HG03354 (cell line): ENCODE measurements at regions not wholly inside any gene's neighbourhood (a gene's known extent, or its start where the extent isn't known, plus 50 kb on each side); places are given as distances from the start of the nearest gene placed in this dataset.

Source experiments
- ATAC-seq: cut with Tn5 transposase; IDR thresholded peaks from one replicate; pipeline ENCODE4 v1.9.1; 2021; ENCODE audit warnings: mild to moderate bottlenecking; ENCODE audit not compliant: unreplicated experiment, poor library complexity, severe bottlenecking

- no peak for ATAC-seq
These were observed 749.1 kb upstream of the GRIA3 start for GRCh38 chrX:122434942-122435341.

DNA sequence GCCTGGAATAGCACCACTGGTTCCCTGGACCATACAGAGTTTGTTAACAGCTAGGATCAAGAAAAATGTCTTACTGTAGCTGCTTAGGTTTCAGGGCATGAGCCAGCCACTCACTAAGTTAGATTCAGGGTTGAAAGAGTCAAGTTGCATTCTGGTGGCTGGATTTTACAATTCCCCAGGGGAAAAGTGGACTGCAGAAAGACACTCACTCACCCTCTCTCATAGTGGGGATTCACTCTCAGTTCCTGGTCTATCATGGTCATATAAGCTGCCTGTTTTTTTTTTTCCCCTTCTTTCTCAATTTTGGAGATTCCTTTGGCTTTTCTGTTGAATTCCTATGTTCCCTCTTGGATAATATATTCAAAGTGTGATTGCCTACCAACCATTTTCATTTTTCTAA, 744.2 kb upstream of the GRIA3 start:
- no peak for ATAC-seq

GRCh38 chrX:122440832-122441231, 743.2 kb upstream of the GRIA3 start:
- ATAC-seq, result no peak

DNA sequence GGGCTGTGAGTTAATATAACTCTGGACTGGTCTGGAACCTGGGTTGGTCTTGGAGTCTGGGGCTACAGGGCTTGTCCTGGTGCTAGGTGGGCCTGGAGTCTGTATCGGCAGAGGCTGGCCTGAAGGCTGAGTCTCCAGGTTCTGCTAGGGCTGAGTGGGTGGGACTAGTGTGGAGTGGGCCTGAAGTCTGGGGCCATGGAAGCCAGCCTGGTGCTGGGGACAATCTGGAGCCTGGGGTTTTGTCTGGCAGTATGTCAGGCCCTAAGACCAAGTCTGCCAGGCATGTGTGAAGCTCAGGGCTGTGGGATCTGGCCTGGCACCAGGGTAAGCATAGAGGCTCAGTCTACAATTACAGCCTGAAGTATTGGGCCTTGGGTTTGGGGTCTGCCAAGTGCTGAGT, 742.6 kb upstream of the GRIA3 start:
- ATAC-seq, result no peak

- no peak for ATAC-seq
These were observed 738.6 kb upstream of the GRIA3 start for GRCh38 chrX:122445466-122445865.

- ATAC-seq, result no peak
These were observed 719.7 kb upstream of the GRIA3 start for GRCh38 chrX:122464341-122464740.

GRCh38 chrX:122475306-122475705, 708.8 kb upstream of the GRIA3 start:
- ATAC-seq, result no peak

- no peak for ATAC-seq
These were observed 683.5 kb upstream of the GRIA3 start for GRCh38 chrX:122500556-122500955.

- ATAC-seq, result no peak
These were observed 682.4 kb upstream of the GRIA3 start for GRCh38 chrX:122501652-122502051.

DNA sequence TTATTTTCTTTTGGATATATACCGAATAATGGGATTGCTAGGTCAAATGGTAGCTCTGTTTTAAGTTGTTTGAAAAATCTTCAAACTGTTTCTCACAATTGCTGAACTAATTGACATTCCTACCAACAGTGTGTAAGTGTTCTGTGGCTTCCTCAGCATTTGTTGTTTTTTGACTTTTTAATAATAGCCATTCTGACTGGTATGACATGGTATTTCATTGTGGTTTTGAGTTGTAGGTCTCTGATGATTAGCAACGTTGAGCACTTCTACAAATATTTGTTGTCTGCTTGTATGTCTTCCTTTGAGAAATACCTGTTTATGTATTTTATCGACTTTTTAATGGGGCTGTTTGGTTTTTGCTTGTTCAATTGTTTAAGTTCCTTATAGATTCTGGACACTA, 680.1 kb upstream of the GRIA3 start:
- no peak for ATAC-seq

- no peak for ATAC-seq
These were observed 671.5 kb upstream of the GRIA3 start for GRCh38 chrX:122512561-122513072.

GRCh38 chrX:122517786-122518185, 666.3 kb upstream of the GRIA3 start:
- no peak for ATAC-seq

GRCh38 chrX:122545778-122546177, 638.3 kb upstream of the GRIA3 start:
- no peak for ATAC-seq

DNA sequence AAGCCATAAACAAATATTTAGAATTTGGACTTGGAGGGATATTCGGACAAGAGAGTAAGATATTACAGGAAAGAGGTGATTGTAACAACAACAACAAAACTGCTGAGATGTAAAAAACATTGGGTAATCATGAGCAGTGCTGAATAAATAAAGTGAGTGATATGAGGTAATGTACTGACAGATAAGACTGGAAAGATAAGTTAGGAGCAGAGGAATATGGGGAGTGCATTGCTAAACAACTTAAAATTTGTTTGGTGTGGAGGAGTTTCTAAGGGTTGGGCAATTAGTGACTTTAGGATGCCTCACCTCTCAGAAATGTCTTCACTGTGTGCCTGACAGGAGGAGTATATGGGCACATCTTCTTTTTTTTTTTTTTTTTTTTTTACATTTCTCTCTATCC, 637.8 kb upstream of the GRIA3 start:
- no peak for ATAC-seq

DNA sequence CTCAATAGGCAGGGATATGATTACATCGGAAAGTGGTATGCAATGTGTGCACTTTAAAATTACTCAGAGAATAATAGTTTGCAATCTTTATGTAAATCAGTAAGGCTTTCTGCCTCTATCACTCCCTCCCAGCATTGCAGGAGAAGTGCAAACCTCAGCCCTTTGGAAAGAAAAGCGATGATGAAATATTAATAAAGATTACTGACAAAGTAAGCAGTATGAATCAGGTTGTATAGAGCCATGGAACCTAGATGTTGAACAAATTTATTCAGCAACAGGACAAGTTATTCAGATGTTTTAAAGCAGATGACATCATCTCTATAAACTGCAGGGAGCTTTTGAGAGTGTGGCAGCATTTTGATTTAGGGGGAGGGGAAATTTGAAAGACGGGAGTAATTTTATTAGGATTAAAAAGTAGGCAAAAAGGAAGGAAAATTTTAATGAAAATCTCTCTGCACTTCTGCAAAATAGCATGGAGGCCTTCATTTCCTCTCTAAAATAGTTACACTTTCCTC, 631.7 kb upstream of the GRIA3 start:
- no peak for ATAC-seq

- ATAC-seq, result no peak
These were observed 628.2 kb upstream of the GRIA3 start for GRCh38 chrX:122555925-122556324.

GRCh38 chrX:122565952-122566351, 618.1 kb upstream of the GRIA3 start:
- ATAC-seq, result no peak

- ATAC-seq, result no peak
These were observed 617.7 kb upstream of the GRIA3 start for GRCh38 chrX:122566401-122566800.

GRCh38 chrX:122567911-122568310, 616.2 kb upstream of the GRIA3 start:
- ATAC-seq, result no peak

GRCh38 chrX:122572461-122572860, 611.6 kb upstream of the GRIA3 start:
- ATAC-seq, result no peak

DNA sequence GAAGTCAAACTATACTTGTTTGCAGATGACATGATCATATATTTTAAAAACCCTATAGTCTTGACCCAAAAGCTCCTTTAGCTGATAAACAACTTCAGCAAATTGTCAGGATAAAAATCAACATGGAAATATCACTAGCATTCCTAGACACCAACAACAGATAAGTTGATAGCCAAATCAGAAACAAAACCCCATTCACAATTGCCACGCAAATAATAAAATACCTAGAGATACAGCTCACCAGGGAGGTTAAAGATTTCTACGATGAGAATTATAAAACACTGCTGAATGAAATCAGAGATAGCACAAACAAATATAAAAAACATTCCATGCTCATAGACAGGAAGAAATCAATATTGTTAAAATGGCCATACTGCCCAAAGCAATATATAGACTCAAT, 605.0 kb upstream of the GRIA3 start:
- ATAC-seq, result no peak

GRCh38 chrX:122579526-122579925, 604.6 kb upstream of the GRIA3 start:
- no peak for ATAC-seq
